ENCODE measurements at regions not wholly inside any gene's neighbourhood (a gene's known extent, or its start where the extent isn't known, plus 50 kb on each side); places are given as distances from the start of the nearest gene placed in this dataset.

GRCh38 chr3:168205451-168205850 lies 109.7 kb upstream of the GOLIM4 start:
- no peak for TF ChIP-seq EZH2 (IDR thresholded peaks at IDR 0.05; ENCODE audit: borderline replicate concordance)
- no peak for TF ChIP-seq EZH2phosphoT487 (IDR thresholded peaks at IDR 0.05; ENCODE audit: low read depth, severe bottlenecking, unreplicated experiment)
